Ishikawa (cell line): ENCODE measurements at regions not wholly inside any gene's neighbourhood (a gene's known extent, or its start where the extent isn't known, plus 50 kb on each side); places are given as distances from the start of the nearest gene placed in this dataset.

Experiments used
- CEBPB ChIP-seq: IDR thresholded peaks from 2 replicates; pipeline ENCODE4 v1.6.1; 2012
- RAD21 ChIP-seq: IDR thresholded peaks from 2 replicates; pipeline ENCODE4 v1.6.1; 2012; ENCODE audit warnings: low read depth

DNA sequence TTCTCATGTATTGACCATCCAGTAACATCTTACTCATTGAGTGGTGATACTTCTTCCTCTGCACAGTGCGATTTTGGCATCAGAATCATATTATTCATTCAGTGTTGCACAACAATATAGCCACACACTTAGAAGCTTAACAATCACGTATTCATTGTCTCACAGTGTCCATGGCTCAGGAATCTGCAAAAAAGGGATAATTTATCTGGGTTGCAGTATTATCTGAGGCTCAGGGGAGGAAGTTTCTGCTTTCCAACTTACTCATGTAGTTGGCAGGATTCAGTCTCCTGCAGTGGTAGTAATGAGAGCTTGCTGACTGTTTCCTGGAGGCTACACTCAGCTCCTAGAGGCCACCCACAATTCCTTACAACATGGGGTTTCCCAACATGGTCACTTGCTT, 803.6 kb downstream of the SORCS1 start:
- TF ChIP-seq RAD21 = no peak
- TF ChIP-seq CEBPB = no peak
